SKM-1 (cell line): ENCODE measurements at regions not wholly inside any gene's neighbourhood (a gene's known extent, or its start where the extent isn't known, plus 50 kb on each side); places are given as distances from the start of the nearest gene placed in this dataset.
"Not testable (repeated sequence)": the region's sequence is repeated elsewhere in the genome, so short reads cannot be mapped to it uniquely, and the experiment has no call there.

Experiments used
- DNase-seq: peaks from one replicate; lab custom pipeline; 2025; ENCODE audit not compliant: unreplicated experiment; lab: John Stamatoyannopoulos, UW

- no peak for DNase-seq
Observed at GRCh38 chr18:35770376-35771014, 189.0 kb downstream of the GALNT1 start.

GRCh38 chr18:35771172-35771571, 189.6 kb downstream of the GALNT1 start:
- DNase-seq, result no peak

DNA sequence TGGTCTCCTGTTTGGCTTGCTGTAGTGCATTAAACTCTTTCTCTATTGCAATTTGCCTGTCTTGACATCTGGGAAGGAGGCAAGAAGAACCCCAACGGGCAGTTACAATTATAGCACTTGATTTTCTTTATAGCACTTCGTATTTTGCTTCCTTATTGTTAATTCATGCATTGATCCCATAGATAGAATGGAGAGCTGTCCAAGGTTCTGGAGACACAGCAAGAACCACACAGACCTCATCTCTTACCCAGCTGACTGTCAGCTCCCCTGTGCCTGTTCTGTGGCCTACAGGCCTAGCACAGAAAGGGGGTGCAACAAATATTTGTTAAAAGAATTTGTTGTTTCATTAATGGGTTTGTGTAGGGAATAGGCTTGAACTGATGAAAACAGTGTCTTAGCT, 194.3 kb downstream of the GALNT1 start:
- DNase-seq, result no peak

GRCh38 chr18:35776473-35776872, 194.9 kb downstream of the GALNT1 start:
- no peak for DNase-seq

- no peak for DNase-seq
Observed at GRCh38 chr18:35777039-35777438, 195.4 kb upstream of the RMP24 start.

- no peak for DNase-seq
Observed at GRCh38 chr18:35778850-35779627, 193.4 kb upstream of the RMP24 start.

DNA sequence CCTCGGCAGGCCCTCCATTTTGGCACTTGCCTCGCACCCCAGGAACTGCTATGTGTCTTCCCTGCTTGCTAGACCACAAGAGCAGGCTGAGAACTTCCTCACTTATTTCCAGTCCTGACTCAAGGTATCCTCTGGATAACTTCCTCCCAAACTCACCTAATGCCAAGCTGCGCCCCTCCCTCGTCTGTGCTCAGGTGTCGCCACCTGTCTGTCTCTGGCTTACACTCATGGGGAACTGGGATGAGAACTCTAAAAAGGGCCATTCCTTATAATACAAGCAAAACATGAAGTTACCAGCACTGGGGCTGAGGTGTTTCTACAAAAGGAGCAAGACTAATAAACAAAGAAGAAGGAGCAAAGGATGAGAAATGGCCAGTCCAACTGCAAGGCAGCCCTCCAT, 191.5 kb upstream of the RMP24 start:
- no peak for DNase-seq

- no peak for DNase-seq
Observed at GRCh38 chr18:35782926-35783325, 189.6 kb upstream of the RMP24 start.

- no peak for DNase-seq
Observed at GRCh38 chr18:35786365-35787042, 186.0 kb upstream of the RMP24 start.

DNA sequence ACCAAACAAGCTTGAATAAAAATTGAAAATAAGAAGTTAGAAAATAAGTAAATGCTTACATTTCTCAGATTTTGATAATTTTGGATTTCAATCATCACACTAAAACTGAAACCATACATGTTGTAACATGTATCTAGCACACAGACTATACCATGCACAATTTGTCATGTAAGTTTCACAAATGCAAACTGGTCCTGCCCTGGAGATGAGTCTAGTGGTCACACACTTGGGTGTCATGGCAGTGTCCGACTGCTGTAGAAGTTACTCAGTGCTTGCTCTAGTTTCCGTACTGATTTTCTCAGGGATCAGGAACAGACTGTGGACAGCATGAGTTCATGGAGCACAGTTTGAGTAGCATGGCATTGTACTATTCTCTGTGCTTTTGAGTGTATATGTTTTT, 182.9 kb upstream of the RMP24 start:
- DNase-seq, result no peak

- DNase-seq, result no peak
Observed at GRCh38 chr18:35797948-35798347, 174.5 kb upstream of the RMP24 start.

DNA sequence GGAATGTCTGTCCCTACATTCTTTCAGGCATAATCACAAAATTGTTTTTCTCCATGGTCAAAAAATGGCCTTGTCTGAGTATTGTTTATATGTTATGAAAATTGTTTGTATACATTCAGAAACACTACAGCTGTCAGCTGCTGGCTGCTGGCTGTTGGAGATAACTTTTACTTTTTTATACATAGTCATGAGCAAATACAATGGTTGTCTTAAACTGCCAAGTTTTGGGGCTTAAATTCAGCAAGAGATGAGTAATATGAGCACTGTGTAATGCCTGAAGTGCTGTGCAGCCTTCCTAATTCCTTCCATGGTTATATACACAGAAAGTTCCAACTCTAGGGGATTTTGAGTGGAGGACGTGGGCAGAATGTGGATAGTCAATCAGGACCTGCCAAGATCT, 168.9 kb upstream of the RMP24 start:
- no peak for DNase-seq

- no peak for DNase-seq
Observed at GRCh38 chr18:35804377-35804776, 168.1 kb upstream of the RMP24 start.

- DNase-seq, result no peak
Observed at GRCh38 chr18:35807811-35808335, 164.6 kb upstream of the RMP24 start.

- DNase-seq, result no peak
Observed at GRCh38 chr18:35808796-35809195, 163.7 kb upstream of the RMP24 start.

DNA sequence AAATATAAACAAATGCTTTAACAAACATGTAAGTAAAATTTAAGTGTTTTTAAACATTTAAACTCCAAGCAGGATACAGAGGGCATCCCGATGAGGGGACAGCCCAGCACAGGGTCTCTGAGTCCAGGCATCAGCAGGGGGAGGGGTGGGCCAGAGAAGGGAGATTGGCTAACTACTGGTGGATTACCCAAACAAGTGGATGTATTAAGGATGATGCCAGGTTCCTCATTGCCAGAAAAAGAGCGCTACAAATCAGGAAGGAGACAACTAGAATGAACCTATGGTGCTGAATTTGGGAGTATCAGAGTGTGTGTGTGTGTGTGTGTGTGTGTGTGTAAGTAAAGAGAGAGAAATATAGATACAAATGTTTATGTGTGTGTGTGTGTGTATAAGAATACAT, 162.0 kb upstream of the RMP24 start:
- no peak for DNase-seq

DNA sequence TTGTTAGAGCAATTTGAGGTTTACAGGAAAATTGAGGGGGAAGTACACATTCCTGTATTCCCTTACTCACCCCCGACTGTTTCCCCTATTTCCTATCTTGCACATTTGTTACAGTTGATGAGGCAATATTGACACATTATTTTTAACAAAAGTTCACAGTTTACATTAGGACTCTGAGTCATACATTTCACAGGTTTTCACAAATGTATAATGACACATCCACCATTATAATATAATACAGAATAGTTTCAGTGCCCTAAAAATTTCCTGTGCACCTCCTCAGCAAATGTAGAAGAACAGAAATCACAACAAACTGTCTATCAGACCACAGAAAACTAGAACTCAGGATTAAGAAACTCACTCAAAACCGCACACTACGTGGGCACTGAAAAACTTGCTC, 160.6 kb upstream of the RMP24 start:
- no peak for DNase-seq

DNA sequence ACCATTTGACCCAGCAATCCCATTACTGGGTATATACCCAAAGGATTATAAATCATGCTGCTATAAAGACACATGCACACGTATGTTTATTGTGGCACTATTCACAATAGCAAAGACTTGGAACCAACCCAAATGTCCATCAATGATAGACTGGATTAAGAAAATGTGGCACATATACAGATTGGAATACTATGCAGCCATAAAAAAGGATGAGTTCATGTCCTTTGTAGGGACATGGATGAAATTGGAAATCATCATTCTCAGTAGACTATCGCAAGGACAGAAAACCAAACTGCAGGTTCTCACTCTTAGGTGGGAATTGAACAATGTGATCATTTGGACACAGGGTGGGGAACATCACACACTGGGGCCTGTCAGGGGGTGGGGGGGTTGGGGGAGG, 157.5 kb upstream of the RMP24 start:
- DNase-seq, result not testable (repeated sequence)

DNA sequence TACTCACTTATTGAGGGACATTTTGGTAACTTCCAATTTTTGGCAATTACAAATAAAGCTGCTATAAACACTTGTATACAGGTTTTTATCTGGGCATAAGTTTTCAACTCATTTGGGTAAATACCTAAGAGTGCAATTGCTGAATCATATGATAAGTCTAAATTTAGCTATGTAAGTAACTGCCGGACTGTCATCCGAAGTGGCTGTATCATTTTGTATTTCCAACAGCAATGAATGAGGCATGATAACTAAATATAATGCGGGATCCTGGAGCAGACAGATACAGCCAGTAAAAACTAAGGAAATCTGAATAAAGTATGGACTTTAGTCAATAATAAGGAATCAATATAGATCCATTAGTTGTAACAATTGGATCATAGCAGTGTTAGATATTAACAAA, 156.5 kb upstream of the RMP24 start:
- DNase-seq, result no peak

GRCh38 chr18:35817604-35818352, 154.7 kb upstream of the RMP24 start:
- no peak for DNase-seq

- no peak for DNase-seq
Observed at GRCh38 chr18:35818353-35818667, 154.2 kb upstream of the RMP24 start.
